MG63 (cell line): ENCODE measurements at regions not wholly inside any gene's neighbourhood (a gene's known extent, or its start where the extent isn't known, plus 50 kb on each side); places are given as distances from the start of the nearest gene placed in this dataset.
A peak's percentile ranks its signal among the peaks of the same experiment; 100 is the strongest.

Experiments used
- DNase-seq: peaks from one replicate; pipeline ENCODE4 v3.0.0-alpha.2; 2020
- H3K27me3 ChIP-seq: fragments of 250-450 bp; sonication (Bioruptor Pico); 2 replicates; pipeline ENCODE4 v1.5.1; 2020; ENCODE audit warnings: mild to moderate bottlenecking, moderate library complexity
- H3K36me3 ChIP-seq: fragments of 250-450 bp; sonication (Bioruptor Pico); 2 replicates; pipeline ENCODE4 v1.5.1; 2020; ENCODE audit warnings: mild to moderate bottlenecking, moderate library complexity
- H3K4me3 ChIP-seq: fragments of 250-450 bp; sonication (Bioruptor Pico); 2 replicates; pipeline ENCODE4 v1.5.1; 2020; ENCODE audit warnings: mild to moderate bottlenecking, moderate library complexity
- H3K9me3 ChIP-seq: fragments of 250-450 bp; sonication (Bioruptor Pico); 2 replicates; pipeline ENCODE4 v1.5.1; 2020; ENCODE audit warnings: mild to moderate bottlenecking, moderate library complexity

GRCh38 chr16:35370617-35371016, 1911.2 kb downstream of the TP53TG3F start:
- Histone ChIP-seq H3K27me3 (no peaks in the 10 kb centered on the region), H3K4me3 (no peak overlapping the region), H3K9me3 (no peaks in the 10 kb centered on the region), H3K36me3 (no peaks in the 10 kb centered on the region)
- DNase-seq = no peak

DNA sequence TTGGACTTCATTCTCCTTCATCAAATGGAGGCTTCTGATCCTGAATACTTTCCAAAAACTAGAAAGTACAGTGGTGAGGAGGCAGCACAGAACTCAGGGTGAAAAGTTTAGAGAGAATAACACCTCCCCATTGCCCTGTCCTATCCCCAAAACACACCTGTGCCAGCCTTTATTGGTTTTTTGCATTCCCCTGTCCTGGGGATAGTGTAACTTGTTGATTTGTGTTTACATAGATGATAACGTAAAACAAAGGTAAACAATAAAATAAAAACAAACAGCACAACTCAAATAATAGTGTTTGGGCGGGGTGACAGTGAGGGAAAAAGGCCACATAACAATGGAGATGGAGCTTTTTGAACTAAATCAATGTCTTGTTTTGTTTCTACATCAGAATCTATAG, 1917.7 kb downstream of the TP53TG3F start:
- no peak overlapping the region for H3K4me3 ChIP-seq
- no peak for DNase-seq
- no peaks in the 10 kb centered on the region for H3K36me3 ChIP-seq
- no peaks in the 10 kb centered on the region for H3K9me3 ChIP-seq
- H3K27me3 ChIP-seq = no peaks in the 10 kb centered on the region

GRCh38 chr16:35386619-35387018, 1927.2 kb downstream of the TP53TG3F start:
- Histone ChIP-seq H3K4me3 (no peak overlapping the region), H3K36me3 (no peaks in the 10 kb centered on the region), H3K9me3 (no peaks in the 10 kb centered on the region), H3K27me3 (no peaks in the 10 kb centered on the region)
- DNase-seq = no peak

- peak; percentile 34 for DNase-seq
- Histone ChIP-seq H3K9me3 (no peaks in the 10 kb centered on the region), H3K4me3 (no peak overlapping the region), H3K27me3 (no peaks in the 10 kb centered on the region), H3K36me3 (no peaks in the 10 kb centered on the region)
Observed at GRCh38 chr16:35391328-35391727, 1931.9 kb downstream of the TP53TG3F start.

GRCh38 chr16:35398180-35398579, 1938.8 kb downstream of the TP53TG3F start:
- no peaks in the 10 kb centered on the region for H3K27me3 ChIP-seq

DNA sequence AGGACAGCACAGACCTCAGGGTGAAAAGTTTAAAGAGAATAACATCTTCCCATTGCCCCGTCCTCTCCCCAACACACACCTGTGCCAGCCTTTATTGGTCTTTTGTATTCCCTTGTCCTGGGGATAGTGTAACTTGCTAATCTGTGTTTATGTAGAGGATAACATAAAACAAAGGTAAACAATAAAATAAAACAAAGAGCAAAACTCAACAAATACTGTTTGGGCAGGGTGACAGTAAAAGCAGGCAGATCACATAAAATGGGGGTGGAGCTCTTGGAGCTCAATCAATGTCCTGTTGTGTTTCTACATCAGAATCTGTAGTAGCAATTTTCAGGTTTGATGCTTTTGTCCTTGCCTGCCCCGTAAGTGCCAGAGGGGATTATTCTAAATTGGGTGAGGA, 1939.7 kb downstream of the TP53TG3F start:
- H3K4me3 ChIP-seq = no peak overlapping the region
- H3K36me3 ChIP-seq = no peaks in the 10 kb centered on the region
- no peaks in the 10 kb centered on the region for H3K27me3 ChIP-seq
- H3K9me3 ChIP-seq = no peaks in the 10 kb centered on the region
- no peak for DNase-seq

More at GRCh38 chr16:35398180-35398579, 1938.8 kb downstream of the TP53TG3F start:
- Histone ChIP-seq H3K4me3 (no peak overlapping the region), H3K36me3 (no peaks in the 10 kb centered on the region), H3K9me3 (no peaks in the 10 kb centered on the region)
- no peak for DNase-seq

- Histone ChIP-seq H3K27me3 (no peaks in the 10 kb centered on the region), H3K4me3 (no peak overlapping the region), H3K9me3 (no peaks in the 10 kb centered on the region), H3K36me3 (no peaks in the 10 kb centered on the region)
- no peak for DNase-seq
Observed at GRCh38 chr16:35404273-35404672, 1944.9 kb downstream of the TP53TG3F start.

GRCh38 chr16:35405526-35405925, 1946.1 kb downstream of the TP53TG3F start:
- Histone ChIP-seq H3K36me3 (no peaks in the 10 kb centered on the region), H3K9me3 (no peaks in the 10 kb centered on the region), H3K27me3 (no peaks in the 10 kb centered on the region), H3K4me3 (no peak overlapping the region)
- no peak for DNase-seq

DNA sequence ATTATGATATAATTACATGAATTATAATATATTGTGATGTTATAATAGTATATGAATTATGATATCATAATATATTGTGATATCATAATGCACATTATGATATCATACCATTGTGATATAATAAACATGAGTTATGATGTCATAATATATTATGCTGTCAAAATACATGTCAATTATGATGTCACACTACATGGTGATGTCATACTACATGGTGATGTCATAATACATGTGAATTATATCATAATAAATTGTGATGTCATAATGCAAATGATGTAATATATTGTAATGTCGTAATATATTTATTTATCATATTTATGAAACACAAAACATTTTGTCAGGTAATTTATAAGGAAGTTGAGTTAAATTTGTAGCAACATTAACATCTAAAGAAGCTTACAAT, 1950.1 kb downstream of the TP53TG3F start:
- DNase-seq = no peak
- H3K4me3 ChIP-seq = no peak overlapping the region
- H3K36me3 ChIP-seq = no peaks in the 10 kb centered on the region
- no peaks in the 10 kb centered on the region for H3K27me3 ChIP-seq
- H3K9me3 ChIP-seq = no peaks in the 10 kb centered on the region

DNA sequence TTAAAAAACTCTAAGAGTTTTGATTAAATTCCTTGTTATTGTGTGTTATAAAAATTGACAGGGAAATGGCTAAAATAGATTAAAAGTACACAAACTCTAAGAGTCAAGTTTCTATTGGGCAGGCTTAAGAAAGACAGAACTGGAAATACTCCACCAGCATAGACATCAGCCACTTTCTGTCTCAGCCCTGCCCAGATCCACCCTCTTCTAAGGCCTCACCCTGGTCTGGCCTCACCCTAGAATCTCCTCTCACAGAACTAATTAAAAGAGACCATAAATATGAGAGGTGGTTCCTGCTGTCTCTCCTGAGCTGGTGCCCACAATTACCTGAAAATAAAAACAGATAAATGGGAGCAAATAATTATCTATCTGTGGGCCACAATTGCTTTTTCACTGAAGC, 1951.0 kb downstream of the TP53TG3F start:
- Histone ChIP-seq H3K27me3 (no peaks in the 10 kb centered on the region), H3K4me3 (no peak overlapping the region), H3K36me3 (no peaks in the 10 kb centered on the region), H3K9me3 (no peaks in the 10 kb centered on the region)
- DNase-seq = no peak

- no peak overlapping the region for H3K4me3 ChIP-seq
- no peaks in the 10 kb centered on the region for H3K27me3 ChIP-seq
- no peak for DNase-seq
Observed at GRCh38 chr16:35411156-35411555, 1951.7 kb downstream of the TP53TG3F start.

DNA sequence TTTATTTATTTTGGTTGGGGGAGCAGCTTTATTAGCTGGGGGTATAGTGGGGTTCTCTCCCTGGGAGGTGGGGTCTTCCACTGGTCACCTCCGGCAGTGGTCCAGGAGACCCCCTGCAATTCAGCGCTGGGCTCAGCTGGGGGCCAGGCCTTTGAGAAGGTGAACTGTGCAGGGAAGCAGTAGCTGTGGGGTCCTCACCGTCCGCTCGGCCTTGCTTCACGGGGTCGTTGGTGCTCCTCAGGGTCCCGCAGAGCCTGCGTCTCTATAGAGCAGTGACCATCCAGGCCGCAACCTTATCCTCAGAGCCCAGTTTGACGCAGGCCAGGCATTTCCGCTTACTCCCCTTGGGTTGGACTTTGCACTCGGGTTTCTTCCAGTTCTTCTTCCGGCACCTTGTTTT, 1954.7 kb downstream of the TP53TG3F start:
- no peaks in the 10 kb centered on the region for H3K36me3 ChIP-seq
- no peak overlapping the region for H3K4me3 ChIP-seq
- DNase-seq = no peak
- no peaks in the 10 kb centered on the region for H3K9me3 ChIP-seq
- no peaks in the 10 kb centered on the region for H3K27me3 ChIP-seq

More at GRCh38 chr16:35411156-35411555, 1951.7 kb downstream of the TP53TG3F start:
- Histone ChIP-seq H3K36me3 (no peaks in the 10 kb centered on the region), H3K9me3 (no peaks in the 10 kb centered on the region)

GRCh38 chr16:35414563-35414962, 1955.2 kb downstream of the TP53TG3F start:
- DNase-seq = no peak
- Histone ChIP-seq H3K36me3 (no peaks in the 10 kb centered on the region), H3K4me3 (no peak overlapping the region), H3K9me3 (no peaks in the 10 kb centered on the region), H3K27me3 (no peaks in the 10 kb centered on the region)

GRCh38 chr16:35425270-35425669, 1965.9 kb downstream of the TP53TG3F start:
- Histone ChIP-seq H3K9me3 (no peaks in the 10 kb centered on the region), H3K36me3 (no peaks in the 10 kb centered on the region), H3K27me3 (no peaks in the 10 kb centered on the region), H3K4me3 (no peak overlapping the region)
- DNase-seq = no peak

GRCh38 chr16:35431829-35432663, 1972.6 kb downstream of the TP53TG3F start:
- no peaks in the 10 kb centered on the region for H3K36me3 ChIP-seq
- peak; percentile 20 for DNase-seq

DNA sequence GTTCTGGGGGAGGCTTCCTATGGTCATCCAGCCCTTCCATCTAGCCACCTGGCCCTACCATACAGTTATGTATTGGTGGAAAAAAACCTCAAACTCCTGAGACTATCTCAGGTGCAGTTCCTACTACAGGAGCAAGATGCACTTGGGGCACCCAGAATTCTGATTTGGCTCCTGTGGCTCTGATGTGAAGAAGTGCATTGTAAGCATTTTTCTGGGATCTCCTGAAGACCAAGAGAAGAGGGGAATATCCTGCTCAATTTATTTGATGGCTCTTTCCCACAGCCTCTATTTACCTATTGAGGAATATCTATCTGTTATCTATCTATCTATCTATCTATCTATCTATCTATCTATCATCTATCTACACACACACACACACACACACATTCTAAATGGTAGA, 1981.5 kb downstream of the TP53TG3F start:
- no peak for DNase-seq
- no peaks in the 10 kb centered on the region for H3K36me3 ChIP-seq
- no peaks in the 10 kb centered on the region for H3K9me3 ChIP-seq
- no peaks in the 10 kb centered on the region for H3K27me3 ChIP-seq
- no peak overlapping the region for H3K4me3 ChIP-seq

More at GRCh38 chr16:35431829-35432663, 1972.6 kb downstream of the TP53TG3F start:
- Histone ChIP-seq H3K4me3 (no peak overlapping the region), H3K27me3 (no peaks in the 10 kb centered on the region), H3K9me3 (no peaks in the 10 kb centered on the region)

GRCh38 chr16:35447010-35447558, 1987.7 kb downstream of the TP53TG3F start:
- Histone ChIP-seq H3K36me3 (no peaks in the 10 kb centered on the region), H3K9me3 (0 out of 2 replicates have a peak, but pooled peaks cover 2% of the 10 kb centered on the region), H3K27me3 (no peaks in the 10 kb centered on the region), H3K4me3 (no peak overlapping the region)
- no peak for DNase-seq

- Histone ChIP-seq H3K36me3 (no peaks in the 10 kb centered on the region), H3K27me3 (no peaks in the 10 kb centered on the region), H3K9me3 (0 out of 2 replicates have a peak, but pooled peaks cover 2% of the 10 kb centered on the region), H3K4me3 (no peak overlapping the region)
- DNase-seq = no peak
Observed at GRCh38 chr16:35449663-35450062, 1990.3 kb downstream of the TP53TG3F start.
